Fibroblast of villous mesenchyme (primary cell): ENCODE measurements at regions not wholly inside any gene's neighbourhood (a gene's known extent, or its start where the extent isn't known, plus 50 kb on each side); places are given as distances from the start of the nearest gene placed in this dataset.

Experiments
- DNase-seq: peaks from one replicate; pipeline ENCODE4 v3.0.0-alpha.2; 2010; ENCODE audit warnings: low read depth
- H3K4me3 ChIP-seq: 2 replicates; pipeline ENCODE4 v1.5.1; 2011; ENCODE audit warnings: low read depth, mild to moderate bottlenecking, low read length
- TF ChIP-seq, protein P1 (sequence below): IDR thresholded peaks from 2 replicates; pipeline ENCODE4 v1.5.1; 2012; ENCODE audit warnings: low read depth, mild to moderate bottlenecking, low read length; ENCODE audit not compliant: insufficient read depth

- TF ChIP-seq, protein P1, sequence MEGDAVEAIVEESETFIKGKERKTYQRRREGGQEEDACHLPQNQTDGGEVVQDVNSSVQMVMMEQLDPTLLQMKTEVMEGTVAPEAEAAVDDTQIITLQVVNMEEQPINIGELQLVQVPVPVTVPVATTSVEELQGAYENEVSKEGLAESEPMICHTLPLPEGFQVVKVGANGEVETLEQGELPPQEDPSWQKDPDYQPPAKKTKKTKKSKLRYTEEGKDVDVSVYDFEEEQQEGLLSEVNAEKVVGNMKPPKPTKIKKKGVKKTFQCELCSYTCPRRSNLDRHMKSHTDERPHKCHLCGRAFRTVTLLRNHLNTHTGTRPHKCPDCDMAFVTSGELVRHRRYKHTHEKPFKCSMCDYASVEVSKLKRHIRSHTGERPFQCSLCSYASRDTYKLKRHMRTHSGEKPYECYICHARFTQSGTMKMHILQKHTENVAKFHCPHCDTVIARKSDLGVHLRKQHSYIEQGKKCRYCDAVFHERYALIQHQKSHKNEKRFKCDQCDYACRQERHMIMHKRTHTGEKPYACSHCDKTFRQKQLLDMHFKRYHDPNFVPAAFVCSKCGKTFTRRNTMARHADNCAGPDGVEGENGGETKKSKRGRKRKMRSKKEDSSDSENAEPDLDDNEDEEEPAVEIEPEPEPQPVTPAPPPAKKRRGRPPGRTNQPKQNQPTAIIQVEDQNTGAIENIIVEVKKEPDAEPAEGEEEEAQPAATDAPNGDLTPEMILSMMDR = no peak
- DNase-seq = no peak
- no peak overlapping the region for H3K4me3 ChIP-seq
These were observed 549.7 kb upstream of the ADGRL4 start for GRCh38 chr1:79556189-79556588.

GRCh38 chr1:79554688-79555087, 548.2 kb upstream of the ADGRL4 start:
- DNase-seq = no peak
- TF ChIP-seq, protein P1 = no peak
- no peak overlapping the region for H3K4me3 ChIP-seq

GRCh38 chr1:79551321-79551720, 544.8 kb upstream of the ADGRL4 start:
- DNase-seq = no peak
- TF ChIP-seq, protein P1 = no peak

GRCh38 chr1:79550402-79550801, 543.9 kb upstream of the ADGRL4 start:
- TF ChIP-seq, protein P1 = no peak
- no peak overlapping the region for H3K4me3 ChIP-seq
- no peak for DNase-seq

More at GRCh38 chr1:79551321-79551720, 544.8 kb upstream of the ADGRL4 start:
- no peak overlapping the region for H3K4me3 ChIP-seq

- DNase-seq = no peak
- TF ChIP-seq, protein P1 = no peak
- H3K4me3 ChIP-seq = no peak overlapping the region
These were observed 542.7 kb upstream of the ADGRL4 start for GRCh38 chr1:79549201-79549600.

GRCh38 chr1:79547514-79547913, 541.0 kb upstream of the ADGRL4 start:
- H3K4me3 ChIP-seq = no peak overlapping the region
- TF ChIP-seq, protein P1 = no peak
- no peak for DNase-seq

DNA sequence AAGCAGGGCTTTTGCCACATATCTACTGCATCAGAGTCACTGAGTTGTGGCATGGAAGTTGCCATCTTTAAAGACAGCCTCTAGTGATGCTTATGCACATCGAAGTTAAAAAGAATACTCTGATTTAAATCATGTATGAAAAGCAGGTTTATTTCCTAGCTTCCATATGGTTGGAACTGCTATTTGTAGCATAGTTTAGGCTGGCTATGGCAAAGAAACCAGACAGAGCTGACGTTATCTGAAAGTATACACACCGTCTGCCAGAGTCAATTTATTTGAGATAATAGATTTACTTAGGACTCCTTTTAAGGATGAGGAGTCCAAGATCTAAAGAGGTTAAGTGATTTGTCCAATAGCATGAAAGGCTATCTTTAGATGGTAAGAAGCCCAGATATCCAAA, 536.9 kb upstream of the ADGRL4 start:
- DNase-seq = no peak
- no peak overlapping the region for H3K4me3 ChIP-seq
- TF ChIP-seq, protein P1 = no peak
